HepG2 (cell line): ENCODE measurements at regions not wholly inside any gene's neighbourhood (a gene's known extent, or its start where the extent isn't known, plus 50 kb on each side); places are given as distances from the start of the nearest gene placed in this dataset.

Source experiments
- CENPX ChIP-seq: sonication (generic); formaldehyde crosslinking; IDR thresholded peaks from 2 replicates; pipeline ENCODE4 v1.9.0; 2021; ENCODE audit warnings: mild to moderate bottlenecking, missing genetic modification reagents, moderate library complexity
- HDAC1 ChIP-seq: sonication (generic); formaldehyde crosslinking; IDR thresholded peaks from 2 replicates; pipeline ENCODE4 v1.5.1; 2020; ENCODE audit warnings: mild to moderate bottlenecking, missing genetic modification reagents
- JDP2 ChIP-seq: sonication (generic); formaldehyde crosslinking; IDR thresholded peaks from 2 replicates; pipeline ENCODE4 v1.8.1; 2022; ENCODE audit warnings: missing genetic modification reagents, borderline replicate concordance
- MTA1 ChIP-seq: sonication (generic); formaldehyde crosslinking; IDR thresholded peaks from 2 replicates; pipeline ENCODE4 v1.4.0; 2020; ENCODE audit warnings: missing genetic modification reagents, mild to moderate bottlenecking, borderline replicate concordance
- NONO ChIP-seq, 2 experiments: fragments of 450-650 bp in 1 of 2; sonication (generic) in 1 of 2; formaldehyde crosslinking in 1 of 2; IDR thresholded peaks in 1 of 2; conservative IDR thresholded peaks in 1 of 2; 2 replicates each; pipeline versions ENCODE4 v1.6.1 to v1.8.0; 2017 to 2022; ENCODE audit warnings: mild to moderate bottlenecking in 1 of 2, missing genetic modification reagents in 1 of 2, moderate library complexity in 1 of 2
- NR2C2 ChIP-seq: sonication (generic); formaldehyde crosslinking; IDR thresholded peaks from 2 replicates; pipeline ENCODE4 v1.4.0; 2020; ENCODE audit warnings: missing genetic modification reagents, mild to moderate bottlenecking, moderate library complexity, borderline replicate concordance
- PCBP2 ChIP-seq: fragments of 200-400 bp; formaldehyde crosslinking; optimal IDR thresholded peaks from 2 replicates; pipeline ENCODE3; 2018; ENCODE audit warnings: low read length, low read depth; ENCODE audit not compliant: poor library complexity, severe bottlenecking
- PPARG ChIP-seq: conservative IDR thresholded peaks from 2 replicates; pipeline ENCODE4 v1.6.1; 2016; ENCODE audit warnings: missing biosample characterization, missing genetic modification reagents
- STAG1 ChIP-seq: sonication (generic); formaldehyde crosslinking; IDR thresholded peaks from 2 replicates; pipeline ENCODE4 v1.4.0; 2020; ENCODE audit warnings: missing genetic modification reagents
- ZNF235 ChIP-seq: sonication (generic); formaldehyde crosslinking; IDR thresholded peaks from 2 replicates; pipeline ENCODE4 v1.8.1; 2023; ENCODE audit warnings: mild to moderate bottlenecking, missing genetic modification reagents, borderline replicate concordance
- ZNF24 ChIP-seq: fragments of 450-650 bp; IDR thresholded peaks from 2 replicates; pipeline ENCODE4 v1.6.1; 2017; ENCODE audit warnings: antibody characterized with exemption, mild to moderate bottlenecking
- ZNF550 ChIP-seq: sonication (generic); formaldehyde crosslinking; IDR thresholded peaks from 2 replicates; pipeline ENCODE4 v1.4.0; 2020; ENCODE audit warnings: mild to moderate bottlenecking, missing genetic modification reagents, borderline replicate concordance
- ZSCAN21 ChIP-seq: sonication (generic); formaldehyde crosslinking; IDR thresholded peaks from 2 replicates; pipeline ENCODE4 v1.8.0; 2022; ENCODE audit warnings: mild to moderate bottlenecking, missing genetic modification reagents, moderate library complexity, borderline replicate concordance
- ZSCAN31 ChIP-seq: sonication (generic); formaldehyde crosslinking; IDR thresholded peaks from 2 replicates; pipeline ENCODE4 v1.5.0; 2020; ENCODE audit warnings: low read depth, mild to moderate bottlenecking, missing genetic modification reagents
- TF ChIP-seq, protein P1 (sequence below): sonication (generic); formaldehyde crosslinking; IDR thresholded peaks from 2 replicates; pipeline ENCODE4 v1.5.0; 2020; ENCODE audit warnings: mild to moderate bottlenecking, missing genetic modification reagents, borderline replicate concordance
- TF ChIP-seq, protein P2 (sequence below): sonication (generic); formaldehyde crosslinking; IDR thresholded peaks from 2 replicates; pipeline ENCODE4 v1.5.1; 2020; ENCODE audit warnings: missing genetic modification reagents, mild to moderate bottlenecking, borderline replicate concordance

DNA sequence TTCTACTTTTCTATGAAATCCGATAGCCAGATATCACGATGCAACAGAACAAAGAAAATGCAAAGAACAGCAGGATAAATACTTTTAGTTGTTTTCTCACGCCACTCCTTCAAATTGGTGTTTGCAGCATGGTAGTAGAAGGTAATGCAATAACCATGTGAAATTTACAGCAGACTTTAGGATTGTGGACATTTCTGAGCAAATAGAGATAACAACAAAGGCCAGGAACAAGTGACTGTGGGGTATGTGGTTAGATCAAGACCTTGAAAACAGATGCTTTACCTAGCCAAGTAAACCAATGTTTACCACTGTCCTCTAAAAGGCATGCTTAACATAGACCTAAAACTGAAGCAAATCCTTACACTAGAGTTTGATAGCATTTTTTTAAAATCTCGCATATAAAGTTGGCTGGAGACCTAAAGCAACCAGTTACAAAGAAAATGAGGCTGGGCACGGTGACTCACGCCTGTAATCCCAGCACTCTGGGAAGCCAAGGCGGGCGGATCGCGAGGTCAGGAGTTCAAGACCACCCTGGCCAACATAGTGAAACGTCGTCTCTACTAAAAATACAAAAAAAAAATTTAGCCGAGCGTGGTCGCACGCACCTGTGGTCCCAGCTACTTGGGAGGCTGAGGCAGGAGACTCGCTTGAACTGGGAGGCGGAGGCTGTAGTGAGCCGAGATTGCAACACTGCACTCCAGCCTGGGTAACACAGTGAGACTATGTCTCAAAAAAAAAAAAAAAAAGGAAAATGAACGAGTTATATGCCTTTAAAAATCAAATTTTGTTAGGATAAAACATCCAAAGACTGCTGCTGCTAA is 123.2 kb upstream of the FOXN3 start (continued):
- TF ChIP-seq ZSCAN21 (CRISPR knock-in tag) (no peak), MTA1 (CRISPR knock-in tag) (no peak), ZNF235 (CRISPR knock-in tag) (no peak), NONO (IDR thresholded peaks at IDR 0.05) (no peak), NONO (CRISPR knock-in tag; conservative IDR thresholded peaks at IDR 0.05) (no peak), PCBP2 (no peak), ZSCAN31 (CRISPR knock-in tag) (no peak), HDAC1 (CRISPR knock-in tag) (peak; percentile 64; the same call in 1 of the 2 replicates), ZNF550 (CRISPR knock-in tag) (no peak), JDP2 (CRISPR knock-in tag) (no peak), PPARG (peak; percentile 48; the same call in 1 of the 2 replicates), NR2C2 (CRISPR knock-in tag) (no peak), CENPX (CRISPR knock-in tag) (no peak), STAG1 (CRISPR knock-in tag) (0 out of 2 replicates have a peak, but pooled peaks have one; percentile 13), ZNF24 (peak; percentile 81)
- TF ChIP-seq, protein P1, sequence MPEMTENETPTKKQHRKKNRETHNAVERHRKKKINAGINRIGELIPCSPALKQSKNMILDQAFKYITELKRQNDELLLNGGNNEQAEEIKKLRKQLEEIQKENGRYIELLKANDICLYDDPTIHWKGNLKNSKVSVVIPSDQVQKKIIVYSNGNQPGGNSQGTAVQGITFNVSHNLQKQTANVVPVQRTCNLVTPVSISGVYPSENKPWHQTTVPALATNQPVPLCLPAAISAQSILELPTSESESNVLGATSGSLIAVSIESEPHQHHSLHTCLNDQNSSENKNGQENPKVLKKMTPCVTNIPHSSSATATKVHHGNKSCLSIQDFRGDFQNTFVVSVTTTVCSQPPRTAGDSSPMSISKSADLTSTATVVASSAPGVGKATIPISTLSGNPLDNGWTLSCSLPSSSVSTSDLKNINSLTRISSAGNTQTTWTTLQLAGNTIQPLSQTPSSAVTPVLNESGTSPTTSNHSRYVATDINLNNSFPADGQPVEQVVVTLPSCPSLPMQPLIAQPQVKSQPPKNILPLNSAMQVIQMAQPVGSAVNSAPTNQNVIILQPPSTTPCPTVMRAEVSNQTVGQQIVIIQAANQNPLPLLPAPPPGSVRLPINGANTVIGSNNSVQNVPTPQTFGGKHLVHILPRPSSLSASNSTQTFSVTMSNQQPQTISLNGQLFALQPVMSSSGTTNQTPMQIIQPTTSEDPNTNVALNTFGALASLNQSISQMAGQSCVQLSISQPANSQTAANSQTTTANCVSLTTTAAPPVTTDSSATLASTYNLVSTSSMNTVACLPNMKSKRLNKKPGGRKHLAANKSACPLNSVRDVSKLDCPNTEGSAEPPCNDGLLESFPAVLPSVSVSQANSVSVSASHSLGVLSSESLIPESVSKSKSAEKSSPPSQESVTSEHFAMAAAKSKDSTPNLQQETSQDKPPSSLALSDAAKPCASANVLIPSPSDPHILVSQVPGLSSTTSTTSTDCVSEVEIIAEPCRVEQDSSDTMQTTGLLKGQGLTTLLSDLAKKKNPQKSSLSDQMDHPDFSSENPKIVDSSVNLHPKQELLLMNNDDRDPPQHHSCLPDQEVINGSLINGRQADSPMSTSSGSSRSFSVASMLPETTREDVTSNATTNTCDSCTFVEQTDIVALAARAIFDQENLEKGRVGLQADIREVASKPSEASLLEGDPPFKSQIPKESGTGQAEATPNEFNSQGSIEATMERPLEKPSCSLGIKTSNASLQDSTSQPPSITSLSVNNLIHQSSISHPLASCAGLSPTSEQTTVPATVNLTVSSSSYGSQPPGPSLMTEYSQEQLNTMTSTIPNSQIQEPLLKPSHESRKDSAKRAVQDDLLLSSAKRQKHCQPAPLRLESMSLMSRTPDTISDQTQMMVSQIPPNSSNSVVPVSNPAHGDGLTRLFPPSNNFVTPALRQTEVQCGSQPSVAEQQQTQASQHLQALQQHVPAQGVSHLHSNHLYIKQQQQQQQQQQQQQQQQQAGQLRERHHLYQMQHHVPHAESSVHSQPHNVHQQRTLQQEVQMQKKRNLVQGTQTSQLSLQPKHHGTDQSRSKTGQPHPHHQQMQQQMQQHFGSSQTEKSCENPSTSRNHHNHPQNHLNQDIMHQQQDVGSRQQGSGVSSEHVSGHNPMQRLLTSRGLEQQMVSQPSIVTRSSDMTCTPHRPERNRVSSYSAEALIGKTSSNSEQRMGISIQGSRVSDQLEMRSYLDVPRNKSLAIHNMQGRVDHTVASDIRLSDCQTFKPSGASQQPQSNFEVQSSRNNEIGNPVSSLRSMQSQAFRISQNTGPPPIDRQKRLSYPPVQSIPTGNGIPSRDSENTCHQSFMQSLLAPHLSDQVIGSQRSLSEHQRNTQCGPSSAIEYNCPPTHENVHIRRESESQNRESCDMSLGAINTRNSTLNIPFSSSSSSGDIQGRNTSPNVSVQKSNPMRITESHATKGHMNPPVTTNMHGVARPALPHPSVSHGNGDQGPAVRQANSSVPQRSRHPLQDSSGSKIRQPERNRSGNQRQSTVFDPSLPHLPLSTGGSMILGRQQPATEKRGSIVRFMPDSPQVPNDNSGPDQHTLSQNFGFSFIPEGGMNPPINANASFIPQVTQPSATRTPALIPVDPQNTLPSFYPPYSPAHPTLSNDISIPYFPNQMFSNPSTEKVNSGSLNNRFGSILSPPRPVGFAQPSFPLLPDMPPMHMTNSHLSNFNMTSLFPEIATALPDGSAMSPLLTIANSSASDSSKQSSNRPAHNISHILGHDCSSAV (CRISPR knock-in tag), result no peak
- TF ChIP-seq, protein P2, sequence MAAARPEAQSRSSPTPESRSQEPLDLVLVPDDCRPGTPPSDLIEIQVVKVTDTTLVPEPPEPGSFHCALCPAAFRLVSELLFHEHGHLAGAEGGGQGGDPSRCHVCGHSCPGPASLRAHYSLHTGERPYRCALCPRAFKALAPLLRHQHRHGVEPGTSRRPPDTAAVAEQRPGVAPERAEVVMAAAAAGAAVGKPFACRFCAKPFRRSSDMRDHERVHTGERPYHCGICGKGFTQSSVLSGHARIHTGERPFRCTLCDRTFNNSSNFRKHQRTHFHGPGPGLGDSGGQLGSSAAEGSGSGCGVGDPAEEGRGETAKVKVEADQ, result no peak
